HFFc6 (cell line): ENCODE measurements at regions not wholly inside any gene's neighbourhood (a gene's known extent, or its start where the extent isn't known, plus 50 kb on each side); places are given as distances from the start of the nearest gene placed in this dataset.

Experiments used
- DNase-seq: peaks from one replicate; pipeline ENCODE4 v3.0.0-alpha.2; 2018
- H3K27ac Mint-ChIP-seq: 2 replicates; pipeline ENCODE4 v1.8.0; 2020; ENCODE audit warnings: mild to moderate bottlenecking, mixed read lengths
- H3K27me3 Mint-ChIP-seq: 2 replicates; pipeline ENCODE4 v1.8.0; 2021; ENCODE audit warnings: mild to moderate bottlenecking, moderate library complexity, mixed read lengths; ENCODE audit not compliant: insufficient read depth
- H3K36me3 Mint-ChIP-seq: 2 replicates; pipeline ENCODE4 v1.8.0; 2021; ENCODE audit warnings: low read depth, mixed read lengths
- H3K4me1 Mint-ChIP-seq: 2 replicates; pipeline ENCODE4 v1.8.0; 2020; ENCODE audit warnings: low read depth, mixed read lengths
- H3K4me3 Mint-ChIP-seq: 2 replicates; pipeline ENCODE4 v1.8.0; 2020; ENCODE audit warnings: mild to moderate bottlenecking, moderate library complexity, mixed read lengths
- H3K9me3 Mint-ChIP-seq: 2 replicates; pipeline ENCODE4 v1.8.0; 2020; ENCODE audit warnings: mild to moderate bottlenecking, mixed read lengths
- TF ChIP-seq, protein P1 (sequence below): fragments of 200-600 bp; sonication (generic); IDR thresholded peaks from 2 replicates; pipeline ENCODE4 v1.5.0; 2021; ENCODE audit warnings: antibody characterized with exemption, mild to moderate bottlenecking

DNA sequence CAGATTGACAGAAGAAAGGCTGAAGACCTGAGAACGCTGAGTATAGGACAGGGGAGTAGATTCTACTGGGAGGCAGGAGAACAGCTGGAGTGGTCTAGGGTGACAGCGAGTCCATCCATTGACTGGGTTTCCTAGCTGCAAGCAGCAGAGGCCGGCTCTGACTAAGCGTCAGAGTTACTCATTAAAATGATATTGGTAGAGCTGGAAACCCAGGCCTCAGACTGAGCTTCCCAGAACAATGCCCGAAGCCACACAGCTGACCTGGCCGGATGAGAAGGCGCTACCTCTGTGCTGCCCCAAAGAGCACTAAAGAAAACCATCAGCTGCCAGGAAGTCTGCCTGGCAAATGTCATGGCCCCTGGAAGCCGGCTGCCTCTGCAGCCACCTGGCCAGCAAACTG is 78.5 kb upstream of the FZD10 start:
- Mint-ChIP-seq H3K9me3 (peaks cover 73% of the 10 kb centered on the region), H3K4me1 (no peaks in the 10 kb centered on the region), H3K27ac (no peak overlapping the region), H3K27me3 (no peaks in the 10 kb centered on the region), H3K4me3 (no peak overlapping the region), H3K36me3 (peaks cover 4% of the 10 kb centered on the region)
- no peak for DNase-seq
- TF ChIP-seq, protein P1, sequence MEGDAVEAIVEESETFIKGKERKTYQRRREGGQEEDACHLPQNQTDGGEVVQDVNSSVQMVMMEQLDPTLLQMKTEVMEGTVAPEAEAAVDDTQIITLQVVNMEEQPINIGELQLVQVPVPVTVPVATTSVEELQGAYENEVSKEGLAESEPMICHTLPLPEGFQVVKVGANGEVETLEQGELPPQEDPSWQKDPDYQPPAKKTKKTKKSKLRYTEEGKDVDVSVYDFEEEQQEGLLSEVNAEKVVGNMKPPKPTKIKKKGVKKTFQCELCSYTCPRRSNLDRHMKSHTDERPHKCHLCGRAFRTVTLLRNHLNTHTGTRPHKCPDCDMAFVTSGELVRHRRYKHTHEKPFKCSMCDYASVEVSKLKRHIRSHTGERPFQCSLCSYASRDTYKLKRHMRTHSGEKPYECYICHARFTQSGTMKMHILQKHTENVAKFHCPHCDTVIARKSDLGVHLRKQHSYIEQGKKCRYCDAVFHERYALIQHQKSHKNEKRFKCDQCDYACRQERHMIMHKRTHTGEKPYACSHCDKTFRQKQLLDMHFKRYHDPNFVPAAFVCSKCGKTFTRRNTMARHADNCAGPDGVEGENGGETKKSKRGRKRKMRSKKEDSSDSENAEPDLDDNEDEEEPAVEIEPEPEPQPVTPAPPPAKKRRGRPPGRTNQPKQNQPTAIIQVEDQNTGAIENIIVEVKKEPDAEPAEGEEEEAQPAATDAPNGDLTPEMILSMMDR, result no peak

DNA sequence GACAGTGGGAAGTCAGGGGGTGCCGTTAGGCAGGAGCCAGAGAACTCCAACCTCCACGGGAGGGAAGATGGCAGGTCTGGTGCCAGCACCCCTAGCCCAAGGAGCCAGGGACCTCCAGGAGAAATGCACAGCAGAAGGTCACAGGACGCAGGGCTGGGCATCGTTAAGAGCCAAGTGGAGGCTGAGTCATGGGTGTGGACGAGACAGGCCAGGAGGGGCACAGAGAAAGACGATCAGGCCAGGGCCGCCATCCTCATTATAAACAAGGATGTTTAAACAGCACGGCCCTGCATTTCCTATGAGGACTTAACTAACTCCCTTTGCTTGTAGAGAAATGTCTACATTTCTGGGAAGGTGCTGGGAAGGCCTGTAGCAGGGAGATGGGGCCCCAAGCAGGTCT is 77.9 kb upstream of the FZD10 start:
- TF ChIP-seq, protein P1, result no peak
- Mint-ChIP-seq H3K9me3 (peaks cover 73% of the 10 kb centered on the region), H3K27ac (no peak overlapping the region), H3K4me3 (no peak overlapping the region), H3K4me1 (no peaks in the 10 kb centered on the region), H3K36me3 (peaks cover 4% of the 10 kb centered on the region), H3K27me3 (no peaks in the 10 kb centered on the region)
- no peak for DNase-seq

DNA sequence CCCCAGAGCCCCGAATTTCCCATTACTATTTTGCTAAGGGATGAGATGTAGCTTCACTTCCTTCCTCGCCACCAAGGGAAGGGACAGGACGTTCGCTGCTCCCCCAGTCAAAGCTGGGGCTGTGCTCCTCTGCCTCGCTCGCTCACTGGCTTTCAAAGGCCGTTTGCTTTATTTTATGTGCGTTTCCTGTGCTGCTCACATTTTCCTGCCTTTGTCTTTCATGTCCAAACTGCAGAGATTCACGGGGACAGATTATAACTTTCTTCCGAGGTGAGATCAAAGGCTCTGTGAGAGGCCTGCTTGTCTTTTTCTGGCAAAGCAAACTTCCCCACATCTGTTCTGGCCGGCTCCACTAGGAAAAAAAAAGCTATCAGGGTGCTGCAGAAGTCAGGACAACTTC is 76.0 kb upstream of the FZD10 start:
- no peak for DNase-seq
- Mint-ChIP-seq H3K36me3 (peaks cover 4% of the 10 kb centered on the region), H3K4me1 (no peaks in the 10 kb centered on the region), H3K9me3 (peaks cover 72% of the 10 kb centered on the region), H3K27me3 (no peaks in the 10 kb centered on the region), H3K27ac (no peak overlapping the region), H3K4me3 (no peak overlapping the region)
- TF ChIP-seq, protein P1, result no peak

DNA sequence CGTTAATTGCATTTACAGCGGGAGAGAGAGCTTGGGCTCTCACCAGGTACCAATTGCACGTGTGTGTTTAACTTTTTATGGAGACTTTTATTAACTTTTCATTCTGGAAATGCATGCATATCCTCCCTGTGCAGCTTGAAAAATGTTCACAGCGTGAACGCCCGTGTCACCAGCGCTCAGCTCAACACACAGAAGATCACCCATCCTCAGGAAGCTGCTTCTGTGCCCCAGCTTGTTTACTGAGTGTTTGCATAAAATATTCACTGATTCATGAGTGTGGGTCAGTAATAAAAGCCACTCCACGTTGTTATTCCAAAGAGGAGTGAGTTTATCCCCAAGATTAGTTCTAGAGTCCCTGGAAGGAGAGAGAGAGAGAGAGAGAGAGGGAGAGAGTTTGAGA is 75.5 kb upstream of the FZD10 start:
- Mint-ChIP-seq H3K27ac (no peak overlapping the region), H3K4me1 (no peaks in the 10 kb centered on the region), H3K4me3 (no peak overlapping the region), H3K27me3 (no peaks in the 10 kb centered on the region), H3K9me3 (peaks cover 74% of the 10 kb centered on the region), H3K36me3 (peaks cover 4% of the 10 kb centered on the region)
- DNase-seq, result no peak
- TF ChIP-seq, protein P1, result no peak

DNA sequence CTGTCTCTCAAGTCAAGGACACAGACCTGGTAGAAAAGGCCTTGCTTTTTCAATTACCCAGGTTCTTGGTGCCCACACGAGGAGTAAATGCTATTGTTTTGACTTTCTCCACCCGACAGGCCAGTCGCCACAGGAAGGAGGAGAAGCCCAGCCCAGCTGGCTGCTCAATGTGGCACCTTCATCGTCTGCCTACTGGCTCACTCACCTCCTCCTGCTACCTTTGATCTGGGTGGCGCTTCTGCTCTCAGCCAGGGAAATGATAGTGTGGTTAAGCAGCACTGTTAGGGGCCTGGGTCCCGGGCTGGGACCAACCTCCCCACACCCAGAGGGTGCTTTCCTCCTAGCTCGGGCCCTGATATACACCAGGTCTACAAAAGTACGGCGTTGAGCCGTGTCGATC is 75.0 kb upstream of the FZD10 start:
- H3K9me3 Mint-ChIP-seq, result peaks cover 78% of the 10 kb centered on the region

More for the DNA sequence above, 75.0 kb upstream of the FZD10 start:
- no peak overlapping the region for H3K4me3 Mint-ChIP-seq
- H3K36me3 Mint-ChIP-seq, result peaks cover 4% of the 10 kb centered on the region
- no peaks in the 10 kb centered on the region for H3K4me1 Mint-ChIP-seq
- TF ChIP-seq, protein P1, result no peak
- DNase-seq, result no peak
- H3K27me3 Mint-ChIP-seq, result no peaks in the 10 kb centered on the region
- no peak overlapping the region for H3K27ac Mint-ChIP-seq
